ENCODE measurements at regions not wholly inside any gene's neighbourhood (a gene's known extent, or its start where the extent isn't known, plus 50 kb on each side); places are given as distances from the start of the nearest gene placed in this dataset.

- DNase-seq (ENCODE audit: insufficient read length, low spot score): no peak
- no peak for TF ChIP-seq CTCF (IDR thresholded peaks at IDR 0.05; ENCODE audit: insufficient read depth, missing control alignments)
- no peak for FAIRE-seq
Measured at GRCh38 chr4:122038896-122039295, 87.0 kb upstream of the TRPC3 start.

GRCh38 chr4:122034619-122035018 lies 82.8 kb upstream of the TRPC3 start:
- TF ChIP-seq CTCF (IDR thresholded peaks at IDR 0.05; ENCODE audit: insufficient read depth, missing control alignments): no peak
- no peak for FAIRE-seq
- DNase-seq (ENCODE audit: insufficient read length, low spot score): no peak

- TF ChIP-seq CTCF (IDR thresholded peaks at IDR 0.05; ENCODE audit: insufficient read depth, missing control alignments): no peak
- FAIRE-seq: no peak
- no peak for DNase-seq (ENCODE audit: insufficient read length, low spot score)
Measured at GRCh38 chr4:122027203-122027602, 75.3 kb upstream of the TRPC3 start.

- FAIRE-seq (no peak), DNase-seq (ENCODE audit: insufficient read length, low spot score) (no peak)
- TF ChIP-seq CTCF (IDR thresholded peaks at IDR 0.05; ENCODE audit: insufficient read depth, missing control alignments): no peak
Measured at GRCh38 chr4:122017296-122017695, 65.4 kb upstream of the TRPC3 start.

- TF ChIP-seq CTCF (IDR thresholded peaks at IDR 0.05; ENCODE audit: insufficient read depth, missing control alignments): no peak
- DNase-seq (ENCODE audit: insufficient read length, low spot score) (no peak), FAIRE-seq (no peak)
Measured at GRCh38 chr4:122015203-122015602, 63.3 kb upstream of the TRPC3 start.

- TF ChIP-seq CTCF (IDR thresholded peaks at IDR 0.05; ENCODE audit: insufficient read depth, missing control alignments): no peak
- no peak for FAIRE-seq
- DNase-seq (ENCODE audit: insufficient read length, low spot score): no peak
Measured at GRCh38 chr4:122012735-122013134, 60.9 kb upstream of the TRPC3 start.

GRCh38 chr4:122010610-122011009 lies 58.8 kb upstream of the TRPC3 start:
- TF ChIP-seq CTCF (IDR thresholded peaks at IDR 0.05; ENCODE audit: insufficient read depth, missing control alignments): no peak
- DNase-seq (ENCODE audit: insufficient read length, low spot score) (no peak), FAIRE-seq (no peak)
